ENCODE measurements at regions not wholly inside any gene's neighbourhood (a gene's known extent, or its start where the extent isn't known, plus 50 kb on each side); places are given as distances from the start of the nearest gene placed in this dataset.

GRCh38 chr5:17143335-17143734 lies 74.1 kb upstream of the BASP1 start:
- TF ChIP-seq CTCF (IDR thresholded peaks at IDR 0.05) = no peak
- no peak for TF ChIP-seq EZH2 (IDR thresholded peaks at IDR 0.05; ENCODE audit: borderline replicate concordance, insufficient read depth, low read depth, low read length, poor library complexity, severe bottlenecking)
- H3K9ac ChIP-seq (ENCODE audit: low read length) = no peak overlapping the region
- no peak overlapping the region for H2AFZ ChIP-seq (ENCODE audit: insufficient read depth, low read depth, low read length, poor library complexity, severe bottlenecking)
- intact Hi-C loops (cut with micrococcal nuclease) = no loop called here
- POLR2A ChIA-PET = no interaction called here
- H3K36me3 ChIP-seq (replicated peaks in 1 of 2; ENCODE audit: control extremely low read depth in 1 of 2, control insufficient read depth in 1 of 2, extremely low read depth in 1 of 2, insufficient read depth in 2 of 2, low read length in 1 of 2) = no peaks in the 10 kb centered on the region
- ATAC-seq (ENCODE audit: low read depth) (no peak), DNase-seq (no peak)
- no peak overlapping the region for H3K4me2 ChIP-seq (replicated peaks; ENCODE audit: low read depth, low read length, poor library complexity, severe bottlenecking)
- no peaks in the 10 kb centered on the region for H3K4me1 ChIP-seq (ENCODE audit: control insufficient read depth in 2 of 2, insufficient read depth in 2 of 2, low read length in 2 of 2)
- no peaks in the 10 kb centered on the region for H3K9me3 ChIP-seq (ENCODE audit: control extremely low read depth in 1 of 3, control insufficient read depth in 2 of 3, insufficient read depth in 1 of 3, low read length in 2 of 3)
- no peak overlapping the region for H3K27ac ChIP-seq (ENCODE audit: low read length in 2 of 2)
- H4K20me1 ChIP-seq (ENCODE audit: control insufficient read depth, insufficient read depth, low read length, poor library complexity, severe bottlenecking) = no peaks in the 10 kb centered on the region
- H3K79me2 ChIP-seq (ENCODE audit: control insufficient read depth, insufficient read depth, low read length) = no peaks in the 10 kb centered on the region
- no peaks in the 10 kb centered on the region for H3K27me3 Mint-ChIP-seq
- 72% methylated on average over 3 of the region's 7 CpGs for WGBS (ENCODE audit: insufficient coverage)
- no peaks in the 10 kb centered on the region for H3K9me3 Mint-ChIP-seq (ENCODE audit: insufficient read depth)
- no peak overlapping the region for H3K27ac Mint-ChIP-seq
- no peaks in the 10 kb centered on the region for H3K27me3 ChIP-seq (replicated peaks in 1 of 4; ENCODE audit: control extremely low read depth in 1 of 4, control insufficient read depth in 3 of 4, insufficient read depth in 4 of 4, low read length in 3 of 4)
- H3K4me1 Mint-ChIP-seq = no peaks in the 10 kb centered on the region
- CTCF ChIA-PET = interaction anchor here (1.6 kb wide), 1 partner anchor 11 kb away, joined by 8 read pairs; no protein-coding TSS in a partner anchor
- H3K4me3 Mint-ChIP-seq = no peak overlapping the region
- H3K4me3 ChIP-seq (ENCODE audit: control extremely low read depth in 1 of 5, extremely low read depth in 1 of 5, insufficient read depth in 1 of 5, low read depth in 2 of 5, low read length in 4 of 5) = no peak overlapping the region

- Mint-ChIP-seq H3K4me3 (no peak overlapping the region), H3K27ac (no peak overlapping the region), H3K27me3 (no peaks in the 10 kb centered on the region), H3K9me3 (ENCODE audit: insufficient read depth) (no peaks in the 10 kb centered on the region), H3K4me1 (no peaks in the 10 kb centered on the region)
- no peaks in the 10 kb centered on the region for H4K20me1 ChIP-seq (ENCODE audit: control insufficient read depth, insufficient read depth, low read length, poor library complexity, severe bottlenecking)
- TF ChIP-seq EZH2 (IDR thresholded peaks at IDR 0.05; ENCODE audit: borderline replicate concordance, insufficient read depth, low read depth, low read length, poor library complexity, severe bottlenecking) (no peak), CTCF (IDR thresholded peaks at IDR 0.05) (no peak)
- H3K27ac ChIP-seq (ENCODE audit: low read length in 2 of 2) = no peak overlapping the region
- POLR2A ChIA-PET = no interaction called here
- no peak overlapping the region for H3K4me3 ChIP-seq (ENCODE audit: control extremely low read depth in 1 of 5, extremely low read depth in 1 of 5, insufficient read depth in 1 of 5, low read depth in 2 of 5, low read length in 4 of 5)
- DNase-seq = no peak
- no peaks in the 10 kb centered on the region for H3K36me3 ChIP-seq (replicated peaks in 1 of 2; ENCODE audit: control extremely low read depth in 1 of 2, control insufficient read depth in 1 of 2, extremely low read depth in 1 of 2, insufficient read depth in 2 of 2, low read length in 1 of 2)
- no peak for ATAC-seq (ENCODE audit: low read depth)
- H3K4me1 ChIP-seq (ENCODE audit: control insufficient read depth in 2 of 2, insufficient read depth in 2 of 2, low read length in 2 of 2) = no peaks in the 10 kb centered on the region
- H2AFZ ChIP-seq (ENCODE audit: insufficient read depth, low read depth, low read length, poor library complexity, severe bottlenecking) = no peak overlapping the region
- no peaks in the 10 kb centered on the region for H3K27me3 ChIP-seq (replicated peaks in 1 of 4; ENCODE audit: control extremely low read depth in 1 of 4, control insufficient read depth in 3 of 4, insufficient read depth in 4 of 4, low read length in 3 of 4)
- H3K4me2 ChIP-seq (replicated peaks; ENCODE audit: low read depth, low read length, poor library complexity, severe bottlenecking) = no peak overlapping the region
- H3K79me2 ChIP-seq (ENCODE audit: control insufficient read depth, insufficient read depth, low read length) = no peaks in the 10 kb centered on the region
- CTCF ChIA-PET = no interaction called here
- H3K9ac ChIP-seq (ENCODE audit: low read length) = no peak overlapping the region
- intact Hi-C loops (cut with micrococcal nuclease) = no loop called here
- no peaks in the 10 kb centered on the region for H3K9me3 ChIP-seq (ENCODE audit: control extremely low read depth in 1 of 3, control insufficient read depth in 2 of 3, insufficient read depth in 1 of 3, low read length in 2 of 3)
- WGBS (ENCODE audit: insufficient coverage) = 76% methylated on average over 2 of the region's 5 CpGs
Observed at GRCh38 chr5:17146280-17146841, 71.1 kb upstream of the BASP1 start.
